ENCODE measurements at regions not wholly inside any gene's neighbourhood (a gene's known extent, or its start where the extent isn't known, plus 50 kb on each side); places are given as distances from the start of the nearest gene placed in this dataset.
A peak's percentile ranks its signal among the peaks of the same experiment; 100 is the strongest.

GRCh38 chr1:218705911-218706893 lies 361.1 kb downstream of the TGFB2 start:
- DNase-seq (ENCODE audit: low read depth, low spot score) = peak; percentile 97

DNA sequence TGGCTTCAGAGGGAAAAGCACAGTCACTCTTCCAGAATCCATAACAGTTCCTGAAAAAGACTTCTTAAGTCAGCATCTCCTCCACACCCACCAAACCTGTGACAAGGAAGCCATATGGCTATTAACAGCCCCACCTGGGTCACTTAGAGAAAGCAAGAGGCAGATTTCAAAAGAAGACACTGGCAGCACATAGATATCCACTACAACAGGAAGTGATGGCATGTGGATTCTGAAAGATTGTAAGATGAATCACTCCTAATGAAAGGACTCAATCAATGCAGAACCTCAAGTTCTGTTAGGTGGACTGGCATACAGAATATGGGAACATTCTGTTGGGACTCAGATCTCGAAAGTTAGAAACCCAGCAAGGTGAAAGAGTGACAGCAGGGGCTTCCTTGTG lies 365.9 kb downstream of the TGFB2 start:
- no peak for DNase-seq (ENCODE audit: low read depth, low spot score)

- no peak for DNase-seq (ENCODE audit: low read depth, low spot score)
Observed at GRCh38 chr1:218711884-218712674, 366.9 kb downstream of the TGFB2 start.

DNA sequence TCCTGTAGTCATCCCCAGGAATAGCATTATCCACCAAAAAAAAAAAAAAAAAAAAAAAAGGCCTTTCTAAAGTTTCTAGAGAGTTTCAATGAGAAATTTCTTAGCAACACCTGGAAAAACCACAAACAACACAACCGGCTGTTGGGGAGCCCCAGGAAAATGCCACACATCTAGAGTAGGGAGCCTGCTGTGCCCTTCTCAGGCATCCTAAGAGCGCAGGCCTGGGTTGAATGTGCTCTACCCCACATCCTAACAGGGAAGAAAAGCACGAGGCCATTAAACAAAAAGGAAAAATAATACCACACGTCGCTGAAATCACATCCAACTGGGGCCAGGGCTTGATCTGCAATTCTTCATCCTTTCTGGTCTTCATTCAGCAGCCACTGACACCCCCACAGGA lies 367.5 kb downstream of the TGFB2 start:
- DNase-seq (ENCODE audit: low read depth, low spot score) = no peak

DNA sequence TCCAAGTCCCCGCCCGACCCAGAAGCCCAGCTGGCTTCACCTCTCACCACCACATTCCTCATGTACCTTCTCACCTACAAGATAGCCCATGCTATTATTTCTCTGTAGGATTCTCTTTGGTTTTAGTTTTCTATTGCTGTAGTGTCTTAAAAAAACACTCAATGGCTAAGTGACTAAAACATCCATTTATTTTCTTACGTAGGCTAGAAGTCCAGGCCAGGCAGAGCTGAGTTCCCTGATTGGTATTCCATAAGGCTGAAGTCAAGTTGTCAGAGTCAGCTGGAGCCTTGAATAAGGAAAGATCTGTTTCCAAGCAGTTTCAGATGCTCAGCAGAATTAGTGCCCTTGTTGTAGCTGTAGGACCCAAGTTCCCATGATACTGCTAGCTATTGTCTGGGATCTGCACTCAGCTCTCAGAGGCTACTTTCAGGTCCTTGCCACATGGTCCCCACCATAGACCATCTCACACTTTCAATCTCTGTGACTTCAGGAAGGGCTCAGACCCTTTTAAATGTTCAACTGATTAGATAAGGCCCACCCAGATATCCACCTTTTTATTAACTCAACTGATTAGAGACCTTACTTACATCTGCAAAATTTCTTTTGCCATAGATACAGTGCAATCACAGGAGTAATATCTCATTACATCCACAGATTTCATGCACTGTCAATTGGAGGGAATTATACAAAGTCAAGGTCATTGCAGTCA lies 371.0 kb downstream of the TGFB2 start:
- no peak for DNase-seq (ENCODE audit: low read depth, low spot score)

DNA sequence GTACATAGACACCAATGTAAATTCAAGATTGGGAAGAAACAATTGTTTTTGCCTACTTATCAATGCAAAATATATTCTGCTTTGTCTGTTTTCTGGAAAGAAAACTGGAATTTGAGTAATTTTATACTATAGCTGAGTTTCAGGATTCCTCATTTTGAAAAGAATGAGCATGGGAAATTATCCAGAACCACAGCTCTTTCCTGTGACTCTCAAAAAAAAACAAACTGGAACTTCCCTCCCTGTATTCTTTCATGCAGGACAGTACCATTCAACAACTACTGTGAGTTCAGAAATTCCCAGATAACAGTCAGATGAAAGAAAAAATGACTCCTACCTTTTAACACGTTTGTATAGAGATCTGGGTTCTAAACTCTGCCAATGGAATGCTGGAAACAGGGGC lies 372.4 kb downstream of the TGFB2 start:
- peak; percentile 72 for DNase-seq (ENCODE audit: low read depth, low spot score)

DNA sequence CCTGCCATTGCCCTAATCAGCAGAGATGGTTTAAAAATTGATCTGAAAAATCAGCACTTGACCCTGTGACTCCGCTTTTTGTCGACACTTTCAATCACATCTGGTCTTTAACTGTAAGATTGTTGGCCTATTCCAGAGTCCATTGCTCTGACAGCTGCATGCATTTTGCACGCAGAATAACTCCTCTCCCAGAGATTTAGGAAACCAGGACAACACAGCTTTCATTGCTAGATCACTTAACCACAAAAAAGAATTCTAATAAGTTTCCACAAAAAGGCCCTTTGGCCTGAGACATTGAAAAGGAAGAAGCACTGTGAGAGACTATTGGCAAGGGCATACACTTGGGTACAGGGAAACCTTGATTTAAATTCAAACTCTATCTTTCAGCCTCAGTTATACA lies 373.1 kb downstream of the TGFB2 start:
- DNase-seq (ENCODE audit: low read depth, low spot score) = peak; percentile 45

DNA sequence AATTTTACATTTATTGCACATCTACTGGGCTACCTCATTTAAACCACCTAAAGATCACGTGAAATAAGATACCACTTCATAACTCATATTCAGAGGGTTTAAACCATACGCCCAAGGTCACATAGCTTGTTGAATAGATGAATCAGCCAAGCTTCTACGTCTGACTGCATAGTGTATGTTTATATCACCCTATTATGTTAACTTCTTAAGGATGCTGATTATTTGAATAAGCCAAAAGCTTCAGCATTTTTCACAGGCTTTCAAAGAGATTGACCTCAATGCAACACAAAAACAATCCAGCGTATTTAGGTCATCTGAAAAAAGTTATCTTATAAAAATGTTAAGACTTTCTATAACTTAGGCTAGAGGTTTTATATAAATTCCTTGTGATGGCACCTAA lies 373.8 kb downstream of the TGFB2 start:
- DNase-seq (ENCODE audit: low read depth, low spot score) = peak; percentile 32

DNA sequence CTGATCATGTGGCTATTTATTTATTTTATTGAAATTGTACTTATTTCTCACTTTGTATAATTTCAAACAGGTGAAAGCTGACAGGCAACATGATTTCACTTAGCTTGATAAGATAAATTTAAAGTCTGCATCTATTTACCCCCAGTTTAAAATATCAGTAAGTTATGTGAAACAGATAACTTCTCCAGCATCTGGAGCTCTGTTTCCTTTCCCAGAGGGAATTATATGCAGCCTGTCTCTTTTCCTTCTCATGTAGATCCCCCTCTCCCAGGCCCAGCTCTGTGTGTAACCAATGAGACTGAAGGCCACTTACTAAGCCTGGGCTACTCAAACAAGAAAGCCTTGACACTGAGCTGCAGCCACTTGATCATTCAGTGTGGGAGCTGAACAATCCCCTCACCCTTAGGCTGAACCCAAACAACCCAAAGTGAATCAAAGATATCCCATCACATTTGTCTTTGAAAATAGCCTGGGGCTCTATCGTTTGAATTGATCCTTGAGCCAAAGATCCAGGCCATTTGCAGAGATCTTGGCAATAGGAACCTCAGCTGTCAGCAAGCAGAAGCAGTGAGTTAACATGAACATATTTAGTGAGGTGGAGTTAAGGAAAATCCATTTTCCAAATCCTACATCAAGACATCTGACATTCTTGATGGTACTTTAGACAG lies 383.9 kb downstream of the TGFB2 start:
- no peak for DNase-seq (ENCODE audit: low read depth, low spot score)

GRCh38 chr1:218735436-218736032 lies 390.4 kb downstream of the TGFB2 start:
- peak; percentile 83 for DNase-seq (ENCODE audit: low read depth, low spot score)

GRCh38 chr1:218739426-218739825 lies 394.3 kb downstream of the TGFB2 start:
- DNase-seq (ENCODE audit: low read depth, low spot score) = no peak

DNA sequence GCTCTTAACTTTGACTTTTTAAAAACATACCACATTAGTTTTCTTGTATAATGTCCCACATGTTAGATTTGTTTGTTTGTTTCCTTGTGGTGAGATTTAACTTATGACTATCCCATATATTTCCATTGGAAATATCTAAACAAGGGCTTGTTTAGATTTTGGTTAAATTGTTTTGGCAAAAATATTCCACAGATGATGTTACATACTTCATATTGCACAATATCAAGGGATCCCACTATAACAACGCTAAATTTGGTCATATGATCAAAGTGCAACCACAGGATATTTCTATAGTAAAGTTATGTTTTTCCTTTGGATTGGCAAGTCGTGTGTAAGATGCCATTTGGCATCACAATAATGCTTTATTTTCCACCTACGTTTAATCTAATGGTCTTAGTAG lies 396.7 kb downstream of the TGFB2 start:
- DNase-seq (ENCODE audit: low read depth, low spot score) = no peak

DNA sequence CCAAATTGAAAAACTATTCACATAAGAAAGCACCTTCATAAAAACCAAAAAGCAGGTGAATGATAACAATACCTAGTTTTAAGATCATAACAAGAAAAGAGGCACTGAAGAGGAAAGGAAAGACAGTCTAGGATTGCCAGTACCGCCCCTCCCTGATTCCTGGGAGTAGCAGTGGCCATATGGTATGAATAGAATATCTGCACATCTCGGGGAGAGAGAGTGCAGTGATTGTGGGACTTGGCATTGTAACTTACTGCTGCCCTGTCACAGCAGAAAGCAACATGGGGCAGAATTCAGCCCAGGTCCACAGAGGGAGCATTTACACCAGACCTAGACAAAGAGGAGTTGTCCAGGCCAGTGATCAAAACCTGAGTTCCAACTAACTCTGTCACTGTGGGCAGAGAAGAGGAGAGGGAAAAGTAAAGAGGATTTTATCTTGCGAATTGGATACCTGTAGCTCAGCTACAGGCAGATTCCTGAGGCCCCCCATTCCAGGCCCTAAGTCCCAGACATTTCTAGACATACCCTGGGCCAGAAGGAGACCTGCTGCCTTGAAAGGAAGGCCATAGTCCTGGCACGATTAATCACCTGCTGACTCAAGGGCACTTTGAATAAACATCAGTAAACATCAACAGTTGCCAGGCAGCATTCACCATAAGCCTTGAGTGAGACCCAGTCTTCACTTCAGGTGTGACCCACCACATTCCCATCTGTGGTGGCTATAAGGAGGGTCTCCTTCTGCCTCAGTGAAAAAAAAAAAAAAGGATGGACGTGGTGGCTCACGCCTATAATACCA lies 397.5 kb downstream of the TGFB2 start:
- peak; percentile 36 for DNase-seq (ENCODE audit: low read depth, low spot score)

DNA sequence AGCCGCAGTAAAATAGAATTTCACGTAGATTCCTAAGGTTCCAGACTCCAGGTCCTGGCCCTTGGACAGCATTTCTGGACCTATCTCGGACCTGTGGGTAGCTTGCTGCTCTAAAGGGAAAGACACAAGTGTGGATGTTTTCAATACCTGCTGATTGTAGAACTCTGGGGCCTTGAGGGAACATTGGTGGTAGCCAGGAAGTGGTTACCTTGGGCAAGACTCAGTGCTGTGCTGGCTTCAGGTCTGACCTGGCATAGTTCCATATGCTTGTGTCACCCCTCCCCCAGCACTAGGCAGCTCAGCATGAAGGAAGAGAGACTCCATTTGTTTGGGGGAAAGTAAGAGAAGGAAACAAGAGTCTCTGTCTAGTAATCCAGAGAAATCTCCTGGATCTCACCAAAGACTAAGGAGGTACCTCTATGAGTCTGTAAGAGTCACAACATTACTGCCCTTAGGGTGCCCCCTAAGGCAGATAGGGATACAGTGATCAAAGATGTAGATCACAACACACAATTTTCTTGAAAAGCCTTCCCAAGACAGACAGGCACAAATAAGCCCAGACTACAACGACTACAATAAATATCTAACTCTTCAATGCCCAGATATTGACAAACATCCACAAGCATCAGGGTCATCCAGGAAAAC lies 398.8 kb downstream of the TGFB2 start:
- no peak for DNase-seq (ENCODE audit: low read depth, low spot score)

GRCh38 chr1:218748071-218748470 lies 402.9 kb downstream of the TGFB2 start:
- DNase-seq (ENCODE audit: low read depth, low spot score) = no peak

GRCh38 chr1:218750216-218750970 lies 405.3 kb downstream of the TGFB2 start:
- no peak for DNase-seq (ENCODE audit: low read depth, low spot score)

DNA sequence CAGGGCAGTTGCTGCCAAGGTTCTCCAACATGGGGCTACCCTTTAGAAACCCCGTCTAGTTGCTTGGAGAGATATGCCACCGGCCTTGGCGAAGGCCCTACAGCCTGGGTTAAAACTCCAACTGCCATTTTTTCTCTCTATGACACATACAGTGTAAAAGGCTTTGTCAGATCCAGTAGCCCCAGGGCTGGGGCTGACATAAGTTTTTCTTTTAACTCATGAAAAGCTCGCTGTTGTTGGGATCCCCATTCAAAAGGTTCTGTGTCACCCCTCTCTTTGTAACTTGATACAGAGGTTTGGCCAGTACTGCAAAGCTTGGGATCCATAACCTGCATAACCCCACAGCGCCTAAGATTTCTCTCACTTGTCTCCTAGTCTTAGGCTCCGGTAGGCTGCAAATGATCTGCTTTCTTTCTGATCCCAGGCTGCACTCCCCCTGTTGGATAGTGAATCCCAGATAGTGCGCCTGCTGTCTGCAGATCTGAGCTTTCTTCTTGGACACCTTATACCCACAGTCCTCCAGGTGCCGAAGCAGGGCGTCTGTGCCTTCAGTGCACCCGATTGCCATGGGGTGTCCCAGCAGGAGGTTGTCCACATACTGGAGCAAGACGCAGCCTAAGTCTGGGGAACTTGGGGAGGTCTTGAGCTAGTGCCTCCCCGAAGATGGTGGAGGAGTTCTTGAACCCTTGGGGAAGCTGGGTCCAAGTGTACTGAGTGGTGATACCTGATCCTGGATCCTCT lies 406.2 kb downstream of the TGFB2 start:
- DNase-seq (ENCODE audit: low read depth, low spot score) = no peak

GRCh38 chr1:218752126-218752525 lies 407.0 kb downstream of the TGFB2 start:
- DNase-seq (ENCODE audit: low read depth, low spot score) = no peak

Measured in astrocyte of the hippocampus (primary cell).